Vagina (tissue), 2 donors: ENCODE measurements at regions not wholly inside any gene's neighbourhood (a gene's known extent, or its start where the extent isn't known, plus 50 kb on each side); places are given as distances from the start of the nearest gene placed in this dataset.
A peak's percentile ranks its signal among the peaks of the same experiment; 100 is the strongest.
"Not testable (repeated sequence)": the region's sequence is repeated elsewhere in the genome, so short reads cannot be mapped to it uniquely, and the experiment has no call there.

Experiments
- DNase-seq, 2 donors: peaks; one replicate each; pipeline ENCODE4 v3.0.0-alpha.2; 2017; ENCODE audit errors: extremely low spot score in 2 of 2
- H3K27ac ChIP-seq: fragments of 200-600 bp; sonication (generic); one replicate; pipeline ENCODE4 v1.5.1; 2019
- H3K27me3 ChIP-seq: fragments of 200-600 bp; sonication (generic); one replicate; pipeline ENCODE4 v1.5.1; 2019
- H3K36me3 ChIP-seq, 2 donors: fragments of 200-600 bp; sonication (generic); one replicate each; pipeline ENCODE4 v1.5.1; 2017 to 2019
- H3K4me1 ChIP-seq: fragments of 200-600 bp; sonication (generic); one replicate; pipeline ENCODE4 v1.5.1; 2019
- H3K4me3 ChIP-seq, 2 donors: fragments of 200-600 bp; sonication (generic); 1 replicate in 1 of 2; 2 replicates in 1 of 2; pipeline ENCODE4 v1.5.1; 2016 to 2019
- H3K9me3 ChIP-seq: fragments of 200-600 bp; sonication (generic); one replicate; pipeline ENCODE4 v1.5.1; 2019
- POLR2A ChIP-seq, 2 donors: fragments of 450-650 bp; IDR thresholded peaks; one replicate each; pipeline ENCODE4 v1.6.1; 2017; ENCODE audit warnings: antibody characterized with exemption in 2 of 2, mild to moderate bottlenecking in 2 of 2, moderate library complexity in 2 of 2
- POLR2AphosphoS5 ChIP-seq, 2 donors: sonication (generic); formaldehyde crosslinking; IDR thresholded peaks; one replicate each; pipeline ENCODE4 v1.9.0; 2017; ENCODE audit warnings: antibody characterized with exemption in 2 of 2, mild to moderate bottlenecking in 2 of 2, low read depth in 1 of 2; ENCODE audit not compliant: insufficient read depth in 1 of 2
- intact Hi-C: fragments of 100-400 bp; cut with DNase I; formaldehyde crosslinking; loops from one replicate; pipeline ENCODE4 v1.15.1; 2023
- TF ChIP-seq, protein P1 (sequence below), 3 experiments: fragments of 450-650 bp in 2 of 3; fragments of 200-600 bp in 1 of 3; sonication (generic) in 1 of 3; IDR thresholded peaks; one replicate each; pipeline ENCODE4 v1.5.1; 2017 to 2019; ENCODE audit warnings: antibody characterized with exemption in 3 of 3, mild to moderate bottlenecking in 2 of 3, moderate library complexity in 2 of 3

DNA sequence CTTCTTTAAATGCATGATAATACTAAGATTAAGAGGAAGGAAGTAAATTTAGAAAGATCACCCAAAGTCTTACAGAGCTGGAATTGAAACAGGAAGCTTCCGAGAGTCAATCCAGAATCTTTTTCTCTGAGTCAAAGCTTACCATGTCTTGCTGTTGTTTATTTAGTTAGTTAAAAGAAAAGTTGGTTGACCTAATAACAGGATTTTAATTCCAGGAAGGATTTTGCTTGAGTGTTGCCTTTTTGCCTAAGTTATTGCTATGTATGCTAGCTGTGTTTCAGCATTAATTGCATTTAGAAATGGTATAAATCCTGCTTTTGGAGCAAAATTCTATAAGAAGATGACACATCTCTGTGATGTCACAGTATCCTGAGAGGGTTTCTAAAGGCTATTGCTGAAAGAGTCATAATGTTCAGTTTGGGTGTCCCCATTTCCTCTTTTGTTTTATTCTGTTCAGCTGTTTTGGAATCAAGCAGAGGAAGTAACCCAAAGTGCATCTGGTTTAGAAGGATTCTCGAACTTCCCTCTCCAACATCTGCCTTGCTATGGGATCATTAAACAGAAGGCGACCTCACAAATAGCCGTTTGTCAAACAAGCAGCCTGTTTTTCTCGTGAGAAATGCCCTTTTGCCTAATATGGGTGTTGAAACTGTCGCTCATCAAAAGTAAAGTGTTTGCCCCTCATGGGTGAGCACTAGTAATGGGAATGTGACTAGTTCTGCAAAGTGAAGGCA lies 271.5 kb upstream of the MMADHC start:
- intact Hi-C loops = no loop called here
- H3K27ac ChIP-seq = peak overlapping the region; percentile 13

DNA sequence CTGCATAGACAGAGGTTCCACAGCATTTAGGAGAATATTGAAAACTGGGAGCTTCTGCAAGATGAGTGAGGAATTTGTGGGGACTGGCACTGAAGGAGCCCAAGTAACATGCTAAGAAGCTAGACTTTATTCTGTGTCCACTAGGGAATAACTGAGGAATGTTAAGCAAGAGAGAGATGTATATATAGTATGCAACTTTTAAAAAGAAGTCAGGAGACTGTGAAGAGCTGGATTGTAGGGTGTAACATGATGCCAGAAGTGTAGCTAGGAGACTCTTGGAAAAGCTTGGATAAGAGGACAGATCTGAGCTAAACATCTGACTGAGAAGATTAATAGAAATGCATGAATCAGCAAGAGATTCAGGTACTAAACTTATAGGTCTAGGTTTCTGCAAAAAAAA lies 270.6 kb upstream of the MMADHC start:
- DNase-seq = no peak
- intact Hi-C loops = no loop called here
- H3K27ac ChIP-seq = no peak overlapping the region

More for the DNA sequence above, 271.5 kb upstream of the MMADHC start:
- DNase-seq = no peak
- no peaks in the 10 kb centered on the region for H3K9me3 ChIP-seq
- TF ChIP-seq POLR2AphosphoS5 (IDR thresholded peaks at IDR 0.05; ENCODE audit: insufficient read depth in 1 of 2, low read depth in 1 of 2) (no peak), POLR2A (IDR thresholded peaks at IDR 0.05) (no peak)
- TF ChIP-seq, protein P1, sequence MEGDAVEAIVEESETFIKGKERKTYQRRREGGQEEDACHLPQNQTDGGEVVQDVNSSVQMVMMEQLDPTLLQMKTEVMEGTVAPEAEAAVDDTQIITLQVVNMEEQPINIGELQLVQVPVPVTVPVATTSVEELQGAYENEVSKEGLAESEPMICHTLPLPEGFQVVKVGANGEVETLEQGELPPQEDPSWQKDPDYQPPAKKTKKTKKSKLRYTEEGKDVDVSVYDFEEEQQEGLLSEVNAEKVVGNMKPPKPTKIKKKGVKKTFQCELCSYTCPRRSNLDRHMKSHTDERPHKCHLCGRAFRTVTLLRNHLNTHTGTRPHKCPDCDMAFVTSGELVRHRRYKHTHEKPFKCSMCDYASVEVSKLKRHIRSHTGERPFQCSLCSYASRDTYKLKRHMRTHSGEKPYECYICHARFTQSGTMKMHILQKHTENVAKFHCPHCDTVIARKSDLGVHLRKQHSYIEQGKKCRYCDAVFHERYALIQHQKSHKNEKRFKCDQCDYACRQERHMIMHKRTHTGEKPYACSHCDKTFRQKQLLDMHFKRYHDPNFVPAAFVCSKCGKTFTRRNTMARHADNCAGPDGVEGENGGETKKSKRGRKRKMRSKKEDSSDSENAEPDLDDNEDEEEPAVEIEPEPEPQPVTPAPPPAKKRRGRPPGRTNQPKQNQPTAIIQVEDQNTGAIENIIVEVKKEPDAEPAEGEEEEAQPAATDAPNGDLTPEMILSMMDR (IDR thresholded peaks at IDR 0.05) = no peak
- H3K36me3 ChIP-seq = no peaks in the 10 kb centered on the region
- H3K27me3 ChIP-seq = no peaks in the 10 kb centered on the region
- peaks cover 18% of the 10 kb centered on the region for H3K4me1 ChIP-seq
- no peak overlapping the region for H3K4me3 ChIP-seq

DNA sequence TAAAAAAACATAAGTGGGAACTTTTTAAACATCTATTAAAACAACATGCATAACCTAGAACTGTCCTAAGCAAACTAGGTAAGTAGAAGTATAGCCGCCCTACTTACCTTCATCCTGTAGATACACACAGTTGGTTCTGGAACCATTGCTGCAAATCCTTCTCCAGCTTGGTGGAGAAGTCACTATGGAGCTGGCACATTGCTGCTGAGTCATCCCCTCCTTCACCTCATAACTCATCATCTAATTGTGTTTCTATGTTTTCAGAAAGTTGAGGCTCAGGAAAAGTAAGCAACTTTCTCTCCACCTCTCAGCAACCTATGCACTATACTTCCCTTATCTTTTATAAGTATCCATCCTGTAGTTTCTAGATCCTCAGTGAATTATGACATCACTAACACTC lies 269.8 kb upstream of the MMADHC start:
- intact Hi-C loops = no loop called here
- DNase-seq = no peak
- H3K27ac ChIP-seq = no peak overlapping the region
- H3K4me1 ChIP-seq = peaks cover 18% of the 10 kb centered on the region
- no peaks in the 10 kb centered on the region for H3K9me3 ChIP-seq
- H3K27me3 ChIP-seq = no peaks in the 10 kb centered on the region
- no peaks in the 10 kb centered on the region for H3K36me3 ChIP-seq
- no peak for TF ChIP-seq POLR2A (IDR thresholded peaks at IDR 0.05)
- TF ChIP-seq, protein P1 (IDR thresholded peaks at IDR 0.05) = no peak
- TF ChIP-seq POLR2AphosphoS5 (IDR thresholded peaks at IDR 0.05; ENCODE audit: insufficient read depth in 1 of 2, low read depth in 1 of 2) = no peak
- H3K4me3 ChIP-seq = no peak overlapping the region

More for the DNA sequence above, 270.6 kb upstream of the MMADHC start:
- TF ChIP-seq POLR2A (IDR thresholded peaks at IDR 0.05) (no peak), POLR2AphosphoS5 (IDR thresholded peaks at IDR 0.05; ENCODE audit: insufficient read depth in 1 of 2, low read depth in 1 of 2) (no peak)
- TF ChIP-seq, protein P1 (IDR thresholded peaks at IDR 0.05) = no peak
- H3K27me3 ChIP-seq = no peaks in the 10 kb centered on the region
- H3K4me1 ChIP-seq = peaks cover 18% of the 10 kb centered on the region
- no peak overlapping the region for H3K4me3 ChIP-seq
- H3K36me3 ChIP-seq = no peaks in the 10 kb centered on the region
- no peaks in the 10 kb centered on the region for H3K9me3 ChIP-seq

DNA sequence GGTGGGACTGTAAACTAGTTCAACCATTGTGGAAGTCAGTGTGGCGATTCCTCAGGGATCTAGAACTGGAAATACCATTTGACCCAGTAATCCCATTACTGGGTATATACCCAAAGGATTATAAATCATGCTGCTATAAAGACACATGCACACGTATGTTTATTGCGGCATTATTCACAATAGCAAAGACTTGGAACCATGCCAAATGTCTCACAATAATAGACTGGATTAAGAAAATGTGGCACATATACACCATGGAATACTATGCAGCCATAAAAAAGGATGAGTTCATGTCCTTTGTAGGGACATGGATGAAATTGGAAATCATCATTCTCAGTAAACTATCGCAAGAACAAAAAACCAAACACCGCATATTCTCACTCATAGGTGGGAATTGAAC lies 268.3 kb upstream of the MMADHC start:
- H3K4me3 ChIP-seq, intact Hi-C loops, H3K36me3 ChIP-seq, H3K27ac ChIP-seq, H3K9me3 ChIP-seq, H3K27me3 ChIP-seq, DNase-seq: not testable (repeated sequence)
- peaks cover 14% of the 10 kb centered on the region for H3K4me1 ChIP-seq

DNA sequence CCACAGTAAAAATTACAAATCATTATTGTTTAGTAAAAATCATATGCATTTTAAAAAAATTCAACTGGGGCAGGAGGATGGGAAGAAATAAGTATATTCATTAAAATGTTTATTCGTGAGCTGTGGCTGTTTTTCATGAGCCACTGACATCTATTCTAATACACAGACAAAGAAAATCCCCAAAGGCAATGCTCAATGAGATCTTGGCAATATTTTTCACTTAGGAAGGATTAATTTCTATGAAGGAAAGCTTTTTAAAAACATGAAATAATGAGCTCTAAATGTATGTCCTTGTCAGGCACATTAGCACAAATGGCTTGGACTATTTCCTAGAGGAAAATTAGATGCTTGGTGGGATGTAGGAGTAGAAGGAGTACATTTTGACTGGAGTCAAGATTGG lies 262.0 kb upstream of the MMADHC start:
- H3K9me3 ChIP-seq = no peaks in the 10 kb centered on the region
- H3K27me3 ChIP-seq = no peaks in the 10 kb centered on the region
- DNase-seq = no peak
- H3K4me3 ChIP-seq = no peak overlapping the region
- TF ChIP-seq POLR2AphosphoS5 (IDR thresholded peaks at IDR 0.05; ENCODE audit: insufficient read depth in 1 of 2, low read depth in 1 of 2) = no peak
- TF ChIP-seq, protein P1 (IDR thresholded peaks at IDR 0.05) = no peak
- no peak for TF ChIP-seq POLR2A (IDR thresholded peaks at IDR 0.05)
- intact Hi-C loops = no loop called here
- no peaks in the 10 kb centered on the region for H3K36me3 ChIP-seq
- no peaks in the 10 kb centered on the region for H3K4me1 ChIP-seq
- no peak overlapping the region for H3K27ac ChIP-seq
